CD4-positive, CD25-positive, alpha-beta regulatory T cell (primary cell): ENCODE measurements at regions not wholly inside any gene's neighbourhood (a gene's known extent, or its start where the extent isn't known, plus 50 kb on each side); places are given as distances from the start of the nearest gene placed in this dataset.

Experiments used
- ATAC-seq, 2 donors: fragments of 150-1000 bp; cut with Tn5 transposase; one replicate each; pipeline ENCODE4 v1.10.0; 2021; ENCODE audit warnings: low read depth in 2 of 2, moderate number of reproducible peaks in 2 of 2, moderate library complexity in 1 of 2
- DNase-seq, 3 donors: peaks; one replicate each; pipeline versions ENCODE4 v3.0.0 to v3.0.0-alpha.2; 2012 to 2022; ENCODE audit warnings: mixed read lengths in 1 of 3
- H3K27ac ChIP-seq: one replicate; pipeline ENCODE4 v1.7.0; 2013; ENCODE audit warnings: mild to moderate bottlenecking, low read length; ENCODE audit not compliant: insufficient read depth, poor library complexity, severe bottlenecking
- H3K27me3 ChIP-seq: one replicate; pipeline ENCODE4 v1.7.0; 2013; ENCODE audit warnings: low read length; ENCODE audit not compliant: control insufficient read depth, insufficient read depth
- H3K36me3 ChIP-seq: one replicate; pipeline ENCODE4 v1.7.0; 2013; ENCODE audit warnings: mild to moderate bottlenecking, low read length, moderate library complexity; ENCODE audit not compliant: control insufficient read depth, insufficient read depth
- H3K4me1 ChIP-seq: 2 replicates; pipeline ENCODE4 v1.7.0; 2013; ENCODE audit warnings: mild to moderate bottlenecking, low read length; ENCODE audit not compliant: insufficient read depth, control insufficient read depth, poor library complexity, severe bottlenecking
- H3K4me3 ChIP-seq: one replicate; pipeline ENCODE4 v1.7.0; 2013; ENCODE audit warnings: low read depth, mild to moderate bottlenecking, low read length, moderate library complexity
- H3K9me3 ChIP-seq, 2 experiments: 1 replicate in 1 of 2; 2 replicates in 1 of 2; pipeline ENCODE4 v1.7.0; 2013; ENCODE audit warnings: low read length in 2 of 2, mild to moderate bottlenecking in 1 of 2, moderate library complexity in 1 of 2; ENCODE audit not compliant: control insufficient read depth in 2 of 2
- H3K27ac Mint-ChIP-seq, 3 donors: one replicate each; pipeline ENCODE4 v1.8.0; 2020 to 2022; ENCODE audit warnings: mild to moderate bottlenecking in 3 of 3, mixed read lengths in 3 of 3, moderate library complexity in 2 of 3
- H3K27me3 Mint-ChIP-seq: one replicate; pipeline ENCODE4 v1.8.0; 2022; ENCODE audit warnings: mild to moderate bottlenecking, mixed read lengths
- H3K36me3 Mint-ChIP-seq: one replicate; pipeline ENCODE4 v1.8.0; 2020; ENCODE audit warnings: mixed read lengths
- H3K4me1 Mint-ChIP-seq, 4 donors: one replicate each; pipeline ENCODE4 v1.8.0; 2020 to 2022; ENCODE audit warnings: mixed read lengths in 4 of 4, mild to moderate bottlenecking in 1 of 4
- H3K4me3 Mint-ChIP-seq, 4 donors: one replicate each; pipeline ENCODE4 v1.8.0; 2020 to 2022; ENCODE audit warnings: mild to moderate bottlenecking in 4 of 4, mixed read lengths in 4 of 4, moderate library complexity in 3 of 4
- H3K9me3 Mint-ChIP-seq, 7 donors: one replicate each; pipeline ENCODE4 v1.8.0; 2020 to 2022; ENCODE audit warnings: mixed read lengths in 7 of 7, mild to moderate bottlenecking in 3 of 7, moderate library complexity in 2 of 7

- Histone ChIP-seq H3K27me3 (no peaks in the 10 kb centered on the region), H3K4me1 (no peaks in the 10 kb centered on the region), H3K4me3 (no peak overlapping the region), H3K27ac (no peak overlapping the region), H3K9me3 (no peaks in the 10 kb centered on the region), H3K36me3 (no peaks in the 10 kb centered on the region)
- no peak overlapping the region for H3K27ac Mint-ChIP-seq
- DNase-seq (no peak), ATAC-seq (no peak)
- H3K4me1 Mint-ChIP-seq = no peaks in the 10 kb centered on the region
- H3K4me3 Mint-ChIP-seq = no peak overlapping the region
- H3K36me3 Mint-ChIP-seq = no peaks in the 10 kb centered on the region
- H3K27me3 Mint-ChIP-seq = no peaks in the 10 kb centered on the region
- no peaks in the 10 kb centered on the region for H3K9me3 Mint-ChIP-seq
Observed at GRCh38 chr9:30010691-30011090, 2373.8 kb upstream of the ACO1 start.

DNA sequence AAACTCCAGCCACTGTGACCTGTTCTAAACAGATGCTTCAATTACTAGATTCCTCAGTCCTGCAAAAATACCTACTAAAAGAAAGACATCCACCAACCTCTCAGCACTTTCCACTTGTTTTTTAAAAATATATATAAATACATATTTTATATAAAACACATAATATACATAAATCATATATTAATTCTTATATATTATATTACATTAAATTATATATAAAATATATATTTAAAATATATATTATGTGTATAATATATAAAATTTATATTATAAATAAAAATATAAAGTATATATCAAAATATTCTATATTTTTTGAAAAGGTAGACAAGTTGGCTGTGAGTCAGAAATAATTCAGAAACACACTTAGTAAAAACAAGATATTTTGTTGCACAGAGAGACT, 2371.8 kb upstream of the ACO1 start:
- no peaks in the 10 kb centered on the region for H3K27me3 ChIP-seq
- no peaks in the 10 kb centered on the region for H3K27me3 Mint-ChIP-seq
- no peaks in the 10 kb centered on the region for H3K4me1 ChIP-seq
- H3K36me3 Mint-ChIP-seq = no peaks in the 10 kb centered on the region
- no peaks in the 10 kb centered on the region for H3K4me1 Mint-ChIP-seq
- H3K4me3 ChIP-seq = no peak overlapping the region
- no peak overlapping the region for H3K4me3 Mint-ChIP-seq
- no peak overlapping the region for H3K27ac ChIP-seq
- no peak overlapping the region for H3K27ac Mint-ChIP-seq
- no peak for ATAC-seq
- H3K9me3 Mint-ChIP-seq = peaks cover 0 to 2% (median 0%) of the 10 kb centered on the region in 7 donors
- H3K9me3 ChIP-seq = no peaks in the 10 kb centered on the region
- H3K36me3 ChIP-seq = no peaks in the 10 kb centered on the region
- no peak for DNase-seq

GRCh38 chr9:30015073-30015472, 2369.4 kb upstream of the ACO1 start:
- H3K9me3 ChIP-seq = no peaks in the 10 kb centered on the region
- Mint-ChIP-seq H3K9me3 (peaks cover 0 to 3% (median 0%) of the 10 kb centered on the region in 7 donors), H3K27ac (no peak overlapping the region), H3K36me3 (no peaks in the 10 kb centered on the region), H3K4me3 (no peak overlapping the region), H3K4me1 (no peaks in the 10 kb centered on the region), H3K27me3 (no peaks in the 10 kb centered on the region)
- no peaks in the 10 kb centered on the region for H3K4me1 ChIP-seq
- ATAC-seq (no peak), DNase-seq (no peak)
- no peaks in the 10 kb centered on the region for H3K27me3 ChIP-seq
- H3K36me3 ChIP-seq = no peaks in the 10 kb centered on the region
- H3K27ac ChIP-seq = no peak overlapping the region
- no peak overlapping the region for H3K4me3 ChIP-seq

DNA sequence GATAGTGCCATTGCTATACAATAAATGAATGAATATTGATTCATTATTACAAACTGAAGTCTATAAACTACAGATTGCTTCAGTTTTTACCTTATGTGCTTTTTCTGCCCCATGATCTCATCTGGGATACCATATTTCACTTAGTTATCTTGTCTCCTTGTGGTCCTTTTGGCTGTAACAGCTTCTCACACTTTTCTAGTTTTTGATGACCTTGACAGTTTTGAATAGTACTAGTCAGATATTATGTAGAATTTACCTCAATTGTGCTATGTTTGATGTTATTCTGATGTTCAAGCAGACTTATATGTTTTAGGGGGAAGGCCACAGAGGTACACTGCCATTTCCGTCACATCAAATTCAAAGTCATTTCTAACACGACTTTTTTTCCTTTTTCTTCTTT, 2364.3 kb upstream of the ACO1 start:
- H3K9me3 ChIP-seq = no peaks in the 10 kb centered on the region
- Mint-ChIP-seq H3K27ac (no peak overlapping the region), H3K27me3 (no peaks in the 10 kb centered on the region), H3K4me3 (no peak overlapping the region), H3K9me3 (peaks cover 0 to 6% (median 3%) of the 10 kb centered on the region in 7 donors), H3K4me1 (no peaks in the 10 kb centered on the region), H3K36me3 (no peaks in the 10 kb centered on the region)
- no peaks in the 10 kb centered on the region for H3K27me3 ChIP-seq
- no peak overlapping the region for H3K27ac ChIP-seq
- ATAC-seq = no peak
- no peak overlapping the region for H3K4me3 ChIP-seq
- H3K36me3 ChIP-seq = no peaks in the 10 kb centered on the region
- DNase-seq = no peak
- H3K4me1 ChIP-seq = no peaks in the 10 kb centered on the region

DNA sequence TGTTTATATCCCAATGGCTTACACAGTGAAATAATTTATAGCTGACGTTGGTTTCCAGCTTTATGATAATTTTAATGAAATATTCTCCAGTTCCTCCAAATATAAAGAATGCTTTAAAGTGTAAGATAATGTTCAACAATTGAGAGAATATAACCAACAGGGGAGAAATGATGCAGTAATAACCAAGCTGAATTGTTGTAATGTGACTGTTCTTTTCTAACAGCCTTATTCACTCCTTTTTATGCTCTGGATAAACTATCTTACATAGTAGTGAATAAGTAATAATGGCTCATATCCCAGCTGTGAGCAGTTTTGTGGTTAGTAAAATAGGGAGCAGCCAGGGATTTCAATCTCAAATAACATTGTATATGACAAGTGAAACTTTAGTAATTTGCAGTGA, 2348.7 kb upstream of the ACO1 start:
- no peaks in the 10 kb centered on the region for H3K36me3 ChIP-seq
- no peaks in the 10 kb centered on the region for H3K4me1 ChIP-seq
- H3K27me3 ChIP-seq = no peaks in the 10 kb centered on the region
- no peak overlapping the region for H3K27ac ChIP-seq
- Mint-ChIP-seq H3K4me1 (no peaks in the 10 kb centered on the region), H3K9me3 (peaks cover 0 to 12% (median 1%) of the 10 kb centered on the region in 7 donors), H3K27ac (no peak overlapping the region), H3K36me3 (no peaks in the 10 kb centered on the region), H3K4me3 (no peak overlapping the region), H3K27me3 (no peaks in the 10 kb centered on the region)
- H3K4me3 ChIP-seq = no peak overlapping the region
- no peak for ATAC-seq
- peaks cover 0 to 3% of the 10 kb centered on the region in 2 experiments for H3K9me3 ChIP-seq
- DNase-seq = no peak

DNA sequence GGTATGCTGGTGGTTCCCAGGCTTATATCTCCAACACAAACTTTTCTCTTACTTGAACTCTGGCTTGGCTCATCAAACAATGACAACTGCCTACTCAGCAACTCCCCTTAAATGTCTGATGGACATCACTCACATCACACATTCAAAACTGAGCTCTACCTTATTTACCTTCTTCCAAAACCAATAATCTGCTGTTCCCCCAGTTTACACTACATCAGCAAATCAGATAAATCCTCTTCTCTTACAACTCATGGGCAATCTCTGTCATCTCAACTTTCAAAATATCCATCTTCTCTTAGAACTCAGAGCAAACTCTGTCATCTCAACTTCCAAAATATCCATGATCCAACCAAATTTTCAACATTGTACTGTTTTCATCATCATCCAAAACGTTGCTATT, 2347.9 kb upstream of the ACO1 start:
- ATAC-seq (no peak), DNase-seq (no peak)
- H3K27ac Mint-ChIP-seq = no peak overlapping the region
- H3K4me1 Mint-ChIP-seq = no peaks in the 10 kb centered on the region
- no peak overlapping the region for H3K27ac ChIP-seq
- no peak overlapping the region for H3K4me3 ChIP-seq
- H3K4me3 Mint-ChIP-seq = no peak overlapping the region
- no peaks in the 10 kb centered on the region for H3K27me3 Mint-ChIP-seq
- H3K9me3 Mint-ChIP-seq = peaks cover 0 to 12% (median 1%) of the 10 kb centered on the region in 7 donors
- no peaks in the 10 kb centered on the region for H3K36me3 Mint-ChIP-seq
- no peaks in the 10 kb centered on the region for H3K9me3 ChIP-seq
- no peaks in the 10 kb centered on the region for H3K36me3 ChIP-seq
- no peaks in the 10 kb centered on the region for H3K4me1 ChIP-seq
- no peaks in the 10 kb centered on the region for H3K27me3 ChIP-seq

GRCh38 chr9:30039712-30040111, 2344.7 kb upstream of the ACO1 start:
- Histone ChIP-seq H3K27ac (no peak overlapping the region), H3K36me3 (no peaks in the 10 kb centered on the region), H3K4me3 (no peak overlapping the region), H3K27me3 (no peaks in the 10 kb centered on the region), H3K9me3 (no peaks in the 10 kb centered on the region), H3K4me1 (no peaks in the 10 kb centered on the region)
- Mint-ChIP-seq H3K9me3 (peaks cover 0 to 13% (median 0%) of the 10 kb centered on the region in 7 donors), H3K4me3 (no peak overlapping the region), H3K36me3 (no peaks in the 10 kb centered on the region), H3K27me3 (no peaks in the 10 kb centered on the region), H3K27ac (no peak overlapping the region), H3K4me1 (no peaks in the 10 kb centered on the region)
- ATAC-seq (no peak), DNase-seq (no peak)

- Mint-ChIP-seq H3K27ac (no peak overlapping the region), H3K4me1 (no peaks in the 10 kb centered on the region), H3K36me3 (no peaks in the 10 kb centered on the region), H3K27me3 (no peaks in the 10 kb centered on the region), H3K9me3 (peaks cover 0 to 6% (median 2%) of the 10 kb centered on the region in 7 donors), H3K4me3 (no peak overlapping the region)
- DNase-seq (no peak), ATAC-seq (no peak)
- Histone ChIP-seq H3K27ac (no peak overlapping the region), H3K9me3 (no peaks in the 10 kb centered on the region), H3K36me3 (no peaks in the 10 kb centered on the region), H3K4me1 (no peaks in the 10 kb centered on the region), H3K4me3 (no peak overlapping the region), H3K27me3 (no peaks in the 10 kb centered on the region)
Observed at GRCh38 chr9:30048396-30048795, 2336.0 kb upstream of the ACO1 start.
